HG02571 (cell line): ENCODE measurements at regions not wholly inside any gene's neighbourhood (a gene's known extent, or its start where the extent isn't known, plus 50 kb on each side); places are given as distances from the start of the nearest gene placed in this dataset.

Source experiments
- ATAC-seq: cut with Tn5 transposase; IDR thresholded peaks from one replicate; pipeline ENCODE4 v1.9.1; 2021; ENCODE audit warnings: mild to moderate bottlenecking, moderate library complexity; ENCODE audit not compliant: unreplicated experiment

DNA sequence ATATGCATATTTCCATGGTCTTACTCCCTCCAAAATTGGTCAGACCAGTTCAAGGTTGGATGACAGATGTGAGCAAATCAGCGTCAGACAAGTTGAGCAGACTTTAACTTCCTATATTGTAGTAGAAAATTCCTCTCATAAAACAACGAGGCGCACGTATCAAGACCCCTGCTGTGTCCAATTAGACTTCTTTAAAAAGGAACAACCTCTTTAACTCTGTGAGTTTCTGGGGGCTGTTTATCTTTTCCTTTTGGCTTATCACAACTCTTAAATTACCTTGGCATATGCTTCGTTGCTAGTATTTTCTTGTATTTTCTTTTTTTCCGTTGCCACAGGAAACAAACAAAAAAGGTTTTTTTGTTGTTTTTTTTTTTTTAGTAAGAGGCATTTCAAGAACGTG lies 398.2 kb upstream of the WWC1 start:
- no peak for ATAC-seq

DNA sequence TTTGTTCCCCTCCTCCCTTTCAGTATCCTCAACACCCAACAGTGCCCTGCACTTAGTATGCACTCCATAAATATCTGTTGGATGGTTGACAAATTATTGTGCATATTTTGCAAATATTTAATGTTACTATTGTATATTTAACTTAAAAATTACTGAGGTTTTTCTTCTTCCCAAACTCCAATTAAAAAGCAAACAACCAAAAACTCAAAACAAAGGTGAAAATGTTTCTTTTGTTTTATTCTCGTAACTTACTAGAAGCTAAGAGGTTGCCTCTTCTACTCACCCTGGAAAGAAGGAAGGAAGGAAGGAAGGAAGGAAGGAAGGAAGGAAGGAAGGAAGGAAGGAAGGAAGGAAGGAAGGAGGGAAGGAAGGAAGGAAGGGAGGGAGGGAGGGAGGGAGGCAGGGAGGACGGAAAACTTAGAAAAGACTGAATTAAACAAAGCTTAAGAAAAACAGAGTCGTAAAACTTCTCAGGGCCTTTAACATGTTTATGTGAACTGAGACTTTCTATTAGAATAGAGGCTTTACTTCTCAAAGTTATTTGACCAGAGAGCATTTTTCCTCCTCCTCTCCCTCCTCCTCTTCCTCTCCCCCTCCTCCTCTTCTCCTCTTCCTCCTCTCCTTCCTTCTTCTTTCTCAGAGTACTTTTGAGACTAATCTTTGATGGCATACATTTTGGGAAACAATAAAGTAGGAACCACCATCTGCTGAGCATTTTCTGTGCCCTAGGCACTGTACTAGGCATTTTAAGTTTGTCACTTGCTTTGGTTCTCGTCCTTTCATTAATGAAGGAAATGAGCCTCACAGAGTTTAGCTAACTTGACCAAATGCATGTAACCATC lies 396.6 kb upstream of the WWC1 start:
- no peak for ATAC-seq

DNA sequence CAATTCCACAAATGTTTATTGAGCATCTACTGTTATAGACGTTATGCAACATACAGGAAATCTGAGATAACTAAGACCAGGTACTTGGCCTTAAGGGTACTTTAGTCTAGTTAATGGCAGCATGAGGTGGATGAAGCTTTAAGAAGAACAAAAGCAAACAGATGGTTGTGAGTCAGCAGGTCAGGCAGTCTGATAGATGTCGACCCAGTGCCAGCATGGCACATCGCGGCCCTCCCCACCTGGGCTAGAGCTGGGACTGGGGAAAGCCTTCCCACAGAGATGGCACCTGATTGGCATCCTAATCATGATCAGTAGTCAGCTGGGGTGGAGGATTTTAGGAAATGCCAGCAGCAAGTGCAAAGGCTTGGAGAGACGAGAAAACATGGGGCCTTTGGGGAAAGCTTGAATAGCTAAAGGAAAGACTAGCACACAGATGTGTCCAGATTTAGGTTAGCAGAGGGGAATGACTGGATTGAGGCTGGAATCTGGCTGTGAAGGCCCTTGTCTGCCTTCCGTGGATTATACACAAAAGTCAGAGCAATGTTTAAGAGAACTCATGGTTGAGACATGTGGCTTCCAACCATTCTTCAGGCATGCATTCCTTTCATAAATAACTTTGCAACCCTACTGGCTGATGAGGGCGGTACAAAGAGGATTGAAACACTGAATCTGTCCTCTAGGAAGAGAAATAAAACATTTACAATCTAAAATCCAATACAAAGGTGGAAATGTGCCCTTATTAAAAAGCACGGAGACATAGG lies 395.4 kb upstream of the WWC1 start:
- no peak for ATAC-seq

- no peak for ATAC-seq
These were observed 394.6 kb upstream of the WWC1 start for GRCh38 chr5:167896814-167897213.

GRCh38 chr5:167897371-167897770 lies 394.1 kb upstream of the WWC1 start:
- no peak for ATAC-seq

DNA sequence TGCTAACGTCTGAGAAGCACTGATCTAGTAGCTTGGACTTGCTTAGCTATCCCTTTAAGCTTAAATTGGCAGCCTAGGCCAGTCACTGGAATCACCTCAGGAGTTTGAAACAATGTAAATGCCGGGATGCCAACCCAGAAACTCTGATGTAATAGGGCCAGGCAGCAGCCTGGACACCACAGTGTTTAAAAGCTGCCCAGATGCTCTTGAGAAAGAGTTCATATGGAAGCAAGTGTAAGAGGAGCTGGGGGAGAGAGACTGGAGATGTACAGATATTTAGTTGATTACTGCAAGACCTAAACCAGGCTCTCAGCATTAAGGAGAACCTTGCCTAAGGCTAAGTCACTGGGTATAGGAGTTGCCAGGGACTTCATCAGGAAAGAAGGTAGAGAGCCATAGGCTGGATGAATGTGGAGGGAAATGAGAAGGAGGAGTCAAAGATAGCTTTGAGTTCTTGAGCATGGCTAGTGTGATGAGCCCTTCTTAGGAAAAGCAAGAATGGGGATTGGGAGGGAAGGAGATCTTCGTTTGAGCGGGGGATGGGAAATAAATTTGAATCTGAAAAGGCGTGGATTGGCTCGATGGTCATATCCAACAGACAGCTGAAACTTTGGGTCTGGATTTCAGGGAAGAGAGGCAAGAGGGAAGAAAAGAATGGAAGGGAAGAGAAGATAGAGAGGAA lies 392.9 kb upstream of the WWC1 start:
- ATAC-seq: no peak

DNA sequence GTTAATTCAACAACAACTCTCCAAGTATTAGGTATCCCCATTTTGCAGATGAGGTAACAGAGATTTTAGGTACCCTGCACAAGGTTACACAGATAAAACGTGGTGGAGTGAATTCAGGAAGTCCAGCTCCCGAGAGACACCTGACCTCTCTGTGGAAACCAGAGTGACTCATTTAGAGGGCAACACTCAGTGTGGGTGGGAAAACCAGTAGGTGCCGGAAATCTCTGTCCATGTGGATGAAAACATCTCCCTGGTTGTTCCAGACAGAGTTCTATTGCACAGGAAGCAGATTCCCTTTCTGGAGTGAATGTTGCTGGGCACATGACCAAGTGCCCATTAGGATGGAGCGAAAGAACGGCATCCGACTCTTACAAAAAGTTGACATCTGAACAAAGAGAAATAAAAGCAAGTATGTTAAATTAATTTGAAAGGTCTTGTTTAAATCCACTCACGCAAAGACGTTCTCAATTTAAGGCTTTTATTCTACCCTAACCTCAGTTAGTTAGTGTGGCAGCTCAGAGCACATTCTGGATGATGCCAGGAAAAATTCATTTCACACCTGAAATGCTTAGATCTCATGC lies 391.9 kb upstream of the WWC1 start:
- ATAC-seq: no peak

DNA sequence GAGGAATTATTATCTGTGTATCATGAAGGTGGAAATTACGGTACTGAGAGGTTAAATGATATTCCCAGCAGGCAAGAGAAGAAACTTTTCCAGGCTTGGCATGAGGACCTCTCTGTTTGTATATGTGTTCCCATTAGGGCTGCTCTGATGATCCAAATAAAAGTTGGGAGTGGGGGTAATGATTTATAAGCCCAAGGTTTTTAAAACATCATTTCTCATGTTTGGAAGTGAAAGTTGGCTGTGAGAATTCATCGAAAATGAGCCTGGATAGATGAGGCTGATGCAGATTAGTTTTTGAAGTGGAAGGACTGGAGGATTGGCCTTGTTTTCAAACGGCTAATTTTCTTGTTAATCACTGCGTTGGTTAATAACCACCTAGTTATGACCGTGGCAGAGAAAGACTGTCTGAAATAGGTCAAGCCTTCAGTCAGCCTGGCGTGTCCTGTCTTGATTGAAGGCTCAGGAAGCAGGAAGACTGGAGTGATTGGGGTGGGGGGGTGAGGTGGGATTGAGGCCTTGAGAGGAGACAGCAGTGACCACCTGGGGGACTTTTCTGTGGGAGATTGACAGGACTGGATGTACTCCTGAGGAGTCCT lies 391.0 kb upstream of the WWC1 start:
- no peak for ATAC-seq

DNA sequence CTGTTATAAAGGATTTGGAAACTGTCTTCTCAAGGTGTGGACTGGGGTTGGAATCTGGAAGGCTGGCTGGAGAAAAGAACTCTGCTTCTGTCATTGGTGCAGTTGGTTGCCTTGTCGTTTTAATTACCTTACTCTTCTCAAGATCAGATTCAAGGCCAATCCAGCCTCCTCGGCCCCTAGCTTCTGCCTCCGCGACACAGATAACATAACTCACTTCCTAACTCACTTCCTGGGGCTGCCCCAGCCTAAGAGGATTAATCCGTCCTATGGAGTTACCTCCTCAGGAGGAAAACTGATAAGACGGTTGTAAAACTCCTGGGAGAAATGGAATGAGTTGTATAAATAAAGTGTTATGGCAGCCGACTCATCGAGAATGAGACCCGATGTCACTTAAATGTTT lies 389.1 kb upstream of the WWC1 start:
- no peak for ATAC-seq

GRCh38 chr5:167903243-167903642 lies 388.2 kb upstream of the WWC1 start:
- no peak for ATAC-seq

GRCh38 chr5:167903659-167904058 lies 387.8 kb upstream of the WWC1 start:
- ATAC-seq: no peak

GRCh38 chr5:167905919-167906853 lies 385.3 kb upstream of the WWC1 start:
- no peak for ATAC-seq

GRCh38 chr5:167908606-167909005 lies 382.8 kb upstream of the WWC1 start:
- no peak for ATAC-seq

GRCh38 chr5:167912941-167913665 lies 378.3 kb upstream of the WWC1 start:
- no peak for ATAC-seq

GRCh38 chr5:167915237-167915636 lies 376.2 kb upstream of the WWC1 start:
- ATAC-seq: no peak

GRCh38 chr5:167916261-167916691 lies 375.2 kb upstream of the WWC1 start:
- no peak for ATAC-seq

- no peak for ATAC-seq
These were observed 374.7 kb upstream of the WWC1 start for GRCh38 chr5:167916706-167917105.

DNA sequence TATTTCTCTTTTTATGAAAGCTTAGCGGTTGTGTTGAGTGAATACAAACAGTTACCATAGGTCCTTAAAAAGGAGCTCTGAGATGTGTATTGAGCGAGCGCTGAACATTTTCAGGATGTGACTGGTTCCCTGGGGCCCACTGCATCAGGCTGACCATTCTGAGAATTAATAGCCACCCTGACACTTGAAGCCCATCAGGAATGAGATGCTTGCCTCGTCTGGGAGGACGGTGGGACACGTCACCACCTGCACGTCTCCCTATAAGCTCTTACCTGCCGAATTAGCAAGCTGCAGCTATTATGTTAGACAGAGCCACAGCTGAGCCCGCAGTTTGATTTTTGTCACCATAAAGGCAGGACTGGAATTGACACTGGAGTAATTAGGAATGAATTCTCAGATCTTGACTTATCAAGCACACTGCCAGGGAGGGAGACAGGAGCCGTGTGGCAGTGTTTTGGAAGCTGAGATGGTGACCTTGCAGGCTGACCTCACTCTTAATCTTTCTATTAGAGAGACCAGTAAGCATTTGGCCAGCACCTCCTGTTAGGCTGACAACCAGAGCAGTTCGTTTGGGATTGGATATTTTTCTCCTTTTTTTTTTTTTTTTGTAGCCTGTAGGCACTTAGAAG lies 373.1 kb upstream of the WWC1 start:
- no peak for ATAC-seq
